Suprapubic skin (tissue), 4 donors: ENCODE measurements at regions not wholly inside any gene's neighbourhood (a gene's known extent, or its start where the extent isn't known, plus 50 kb on each side); places are given as distances from the start of the nearest gene placed in this dataset.
"Not testable (repeated sequence)": the region's sequence is repeated elsewhere in the genome, so short reads cannot be mapped to it uniquely, and the experiment has no call there.

Experiments
- DNase-seq, 2 donors: peaks; one replicate each; pipeline ENCODE4 v3.0.0-alpha.2; 2019; ENCODE audit warnings: low spot score in 2 of 2
- H3K27ac ChIP-seq: fragments of 200-600 bp; sonication (generic); one replicate; pipeline ENCODE4 v1.5.1; 2019
- H3K27me3 ChIP-seq: fragments of 200-600 bp; sonication (generic); one replicate; pipeline ENCODE4 v1.5.1; 2019
- H3K36me3 ChIP-seq: fragments of 200-600 bp; sonication (generic); one replicate; pipeline ENCODE4 v1.5.1; 2019
- H3K4me1 ChIP-seq: fragments of 200-600 bp; sonication (generic); one replicate; pipeline ENCODE4 v1.5.1; 2019
- H3K4me3 ChIP-seq: fragments of 200-600 bp; sonication (generic); one replicate; pipeline ENCODE4 v1.5.1; 2019; ENCODE audit warnings: mild to moderate bottlenecking
- H3K9me3 ChIP-seq: fragments of 200-600 bp; sonication (generic); one replicate; pipeline ENCODE4 v1.5.1; 2019
- CTCF ChIP-seq, 2 donors: fragments of 200-600 bp in 1 of 2; fragments of 450-650 bp in 1 of 2; sonication (generic) in 1 of 2; IDR thresholded peaks; one replicate each; pipeline ENCODE4 v1.5.1; 2016 to 2019; ENCODE audit warnings: antibody characterized with exemption in 2 of 2, mild to moderate bottlenecking in 1 of 2, moderate library complexity in 1 of 2
- EP300 ChIP-seq: sonication (generic); formaldehyde crosslinking; IDR thresholded peaks from one replicate; pipeline ENCODE4 v1.6.1; 2017; ENCODE audit warnings: antibody characterized with exemption
- POLR2A ChIP-seq, 2 donors: fragments of 450-650 bp; IDR thresholded peaks; one replicate each; pipeline ENCODE4 v1.6.1; 2017; ENCODE audit warnings: antibody characterized with exemption in 2 of 2, mild to moderate bottlenecking in 2 of 2, moderate library complexity in 2 of 2
- POLR2AphosphoS5 ChIP-seq, 3 donors: sonication (generic); formaldehyde crosslinking; IDR thresholded peaks; one replicate each; pipeline ENCODE4 v1.6.1; 2017; ENCODE audit warnings: antibody characterized with exemption in 3 of 3
- WGBS: methylation state at CpG from one replicate; pipeline ENCODE4 v1.1.5; 2018; 5-methylcytosine and 5-hydroxymethylcytosine counted together

- no peak overlapping the region for H3K27ac ChIP-seq
- no peaks in the 10 kb centered on the region for H3K27me3 ChIP-seq
- no peak for DNase-seq
- no peak for TF ChIP-seq POLR2A (IDR thresholded peaks at IDR 0.05)
- no peak for TF ChIP-seq POLR2AphosphoS5 (IDR thresholded peaks at IDR 0.05)
- no peaks in the 10 kb centered on the region for H3K9me3 ChIP-seq
- no peak overlapping the region for H3K4me3 ChIP-seq
- H3K4me1 ChIP-seq: no peaks in the 10 kb centered on the region
- H3K36me3 ChIP-seq: no peaks in the 10 kb centered on the region
Measured at GRCh38 chr4:15171725-15172124, 169.4 kb downstream of the CPEB2 start.

GRCh38 chr4:15173251-15173650, 171.0 kb downstream of the CPEB2 start:
- Histone ChIP-seq H3K27me3 (no peaks in the 10 kb centered on the region), H3K27ac (no peak overlapping the region), H3K4me1 (no peaks in the 10 kb centered on the region), H3K9me3 (no peaks in the 10 kb centered on the region), H3K36me3 (no peaks in the 10 kb centered on the region), H3K4me3 (no peak overlapping the region)
- no peak for DNase-seq
- 65% methylated on average over 4 of the region's 4 CpGs for WGBS
- TF ChIP-seq EP300 (no peak), POLR2A (IDR thresholded peaks at IDR 0.05) (no peak), CTCF (IDR thresholded peaks at IDR 0.05) (no peak), POLR2AphosphoS5 (IDR thresholded peaks at IDR 0.05) (no peak)

- H3K4me1 ChIP-seq, H3K9me3 ChIP-seq, H3K27ac ChIP-seq, H3K4me3 ChIP-seq, H3K27me3 ChIP-seq, DNase-seq, H3K36me3 ChIP-seq: not testable (repeated sequence)
- 78% methylated on average over 7 of the region's 16 CpGs for WGBS
Measured at GRCh38 chr4:15174168-15174567, 171.9 kb downstream of the CPEB2 start.

GRCh38 chr4:15179842-15180241, 177.6 kb downstream of the CPEB2 start:
- H3K9me3 ChIP-seq, H3K36me3 ChIP-seq, DNase-seq, H3K4me1 ChIP-seq, H3K27me3 ChIP-seq, H3K27ac ChIP-seq, H3K4me3 ChIP-seq: not testable (repeated sequence)
- 92% methylated on average over 2 of the region's 2 CpGs for WGBS

GRCh38 chr4:15182600-15183220, 180.4 kb downstream of the CPEB2 start:
- no peaks in the 10 kb centered on the region for H3K4me1 ChIP-seq
- WGBS: 33% methylated on average over 3 of the region's 3 CpGs
- DNase-seq: no peak
- TF ChIP-seq CTCF (IDR thresholded peaks at IDR 0.05) (no peak), POLR2AphosphoS5 (IDR thresholded peaks at IDR 0.05) (no peak), EP300 (no peak), POLR2A (IDR thresholded peaks at IDR 0.05) (no peak)
- no peak overlapping the region for H3K27ac ChIP-seq
- no peak overlapping the region for H3K4me3 ChIP-seq
- H3K36me3 ChIP-seq: no peaks in the 10 kb centered on the region
- H3K27me3 ChIP-seq: no peaks in the 10 kb centered on the region
- no peaks in the 10 kb centered on the region for H3K9me3 ChIP-seq

GRCh38 chr4:15186149-15186548, 183.9 kb downstream of the CPEB2 start:
- no peaks in the 10 kb centered on the region for H3K4me1 ChIP-seq
- TF ChIP-seq EP300 (no peak), CTCF (IDR thresholded peaks at IDR 0.05) (no peak), POLR2A (IDR thresholded peaks at IDR 0.05) (no peak), POLR2AphosphoS5 (IDR thresholded peaks at IDR 0.05) (no peak)
- no peaks in the 10 kb centered on the region for H3K9me3 ChIP-seq
- no peaks in the 10 kb centered on the region for H3K36me3 ChIP-seq
- no peak for DNase-seq
- H3K27ac ChIP-seq: no peak overlapping the region
- H3K4me3 ChIP-seq: no peak overlapping the region
- H3K27me3 ChIP-seq: no peaks in the 10 kb centered on the region
- WGBS: 65% methylated on average over 5 of the region's 5 CpGs

- H3K9me3 ChIP-seq: no peaks in the 10 kb centered on the region
- no peaks in the 10 kb centered on the region for H3K4me1 ChIP-seq
- H3K27ac ChIP-seq: no peak overlapping the region
- no peaks in the 10 kb centered on the region for H3K36me3 ChIP-seq
- TF ChIP-seq EP300: no peak
- no peak for TF ChIP-seq CTCF (IDR thresholded peaks at IDR 0.05)
- TF ChIP-seq POLR2A (IDR thresholded peaks at IDR 0.05): no peak
- H3K27me3 ChIP-seq: no peaks in the 10 kb centered on the region
- H3K4me3 ChIP-seq: no peak overlapping the region
- DNase-seq: no peak
Measured at GRCh38 chr4:15186806-15187205, 184.5 kb downstream of the CPEB2 start.
